NCI-H82 treated with DMSO at 0.1 percent for 48 hours (cell line): ENCODE measurements at regions not wholly inside any gene's neighbourhood (a gene's known extent, or its start where the extent isn't known, plus 50 kb on each side); places are given as distances from the start of the nearest gene placed in this dataset.
"Not testable (repeated sequence)": the region's sequence is repeated elsewhere in the genome, so short reads cannot be mapped to it uniquely, and the experiment has no call there.

Experiments
- DNase-seq: peaks from one replicate; lab custom pipeline; 2025; ENCODE audit not compliant: unreplicated experiment; lab: John Stamatoyannopoulos, UW

- DNase-seq: no peak
Observed at GRCh38 chr14:55973285-55973800, 144.9 kb upstream of the PELI2 start.

GRCh38 chr14:55973911-55974630, 144.1 kb upstream of the PELI2 start:
- no peak for DNase-seq

- no peak for DNase-seq
Observed at GRCh38 chr14:55975281-55975910, 142.8 kb upstream of the PELI2 start.

DNA sequence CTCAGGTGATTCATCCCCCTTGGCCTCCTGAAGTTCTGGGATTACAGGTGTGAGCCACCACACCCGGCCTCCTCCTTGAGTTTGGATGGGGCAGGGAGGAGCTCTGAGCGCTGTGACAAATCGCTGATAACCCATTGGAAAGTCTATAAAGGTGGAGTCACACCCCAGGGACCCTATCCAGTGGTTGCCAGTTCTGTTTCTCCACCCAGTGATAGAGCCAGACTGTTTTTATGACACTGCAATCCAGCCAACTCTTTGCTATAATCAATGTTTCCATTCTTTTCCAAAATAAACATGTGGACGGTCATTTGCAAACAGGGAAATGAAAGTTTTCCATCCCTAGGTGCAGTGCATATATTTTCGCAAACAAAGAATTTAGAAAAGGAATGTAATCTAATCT, 142.0 kb upstream of the PELI2 start:
- no peak for DNase-seq

- DNase-seq: no peak
Observed at GRCh38 chr14:55976655-55977054, 141.6 kb upstream of the PELI2 start.

DNA sequence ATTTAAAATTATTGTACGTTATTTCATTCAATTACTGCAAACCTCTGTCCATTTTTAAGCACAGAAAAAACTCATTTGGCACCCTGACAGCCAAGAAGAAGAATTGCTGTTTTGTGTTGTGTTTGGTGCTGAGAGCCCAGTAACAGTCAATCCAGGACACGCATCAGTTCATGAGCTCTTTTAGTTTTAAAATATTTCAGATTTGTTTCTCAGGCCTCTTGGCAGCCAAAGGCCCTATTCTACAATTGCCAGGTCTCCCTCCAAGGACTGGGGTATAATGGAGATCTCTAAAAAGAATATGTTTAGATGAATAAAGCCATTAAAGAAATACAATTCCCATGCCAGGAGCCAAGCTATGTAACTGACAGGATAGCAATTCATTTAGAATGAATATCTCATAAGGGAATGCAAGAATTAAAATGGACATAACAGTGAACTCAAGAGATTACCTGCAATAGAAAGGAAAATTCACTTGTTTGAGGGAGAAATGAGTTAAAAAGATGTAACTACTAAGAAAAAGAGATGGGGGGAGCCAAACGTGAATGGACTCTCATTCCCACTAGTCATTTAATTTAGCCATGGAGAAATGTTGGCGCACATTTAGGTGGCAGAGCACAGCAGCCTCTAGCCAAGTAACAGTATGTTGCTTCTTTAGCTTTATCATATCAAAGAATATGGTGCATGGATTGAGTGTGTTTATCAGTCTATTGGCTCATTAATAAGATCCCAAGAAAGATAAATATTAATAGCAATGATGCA, 140.6 kb upstream of the PELI2 start:
- no peak for DNase-seq

DNA sequence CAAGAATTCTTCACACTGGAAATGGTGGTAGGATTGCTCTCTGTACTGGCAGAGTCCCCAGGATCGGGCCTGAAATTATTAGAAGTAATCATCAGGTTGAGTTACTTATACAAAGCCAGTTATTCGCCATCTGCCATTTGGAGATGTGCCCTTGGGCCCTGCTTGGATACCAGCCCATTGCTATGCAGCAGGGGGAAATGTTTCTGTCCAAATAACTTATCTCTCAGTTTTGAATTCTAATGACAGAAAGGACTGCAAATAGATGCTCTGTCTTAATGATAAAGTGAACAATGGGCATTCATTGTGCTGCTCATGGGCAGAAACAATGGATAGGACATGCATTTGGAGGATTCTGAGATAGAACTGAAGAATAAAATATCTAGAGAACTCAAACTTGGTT, 139.1 kb upstream of the PELI2 start:
- DNase-seq: no peak

GRCh38 chr14:55979781-55980180, 138.4 kb upstream of the PELI2 start:
- no peak for DNase-seq

- no peak for DNase-seq
Observed at GRCh38 chr14:55980970-55981369, 137.2 kb upstream of the PELI2 start.

DNA sequence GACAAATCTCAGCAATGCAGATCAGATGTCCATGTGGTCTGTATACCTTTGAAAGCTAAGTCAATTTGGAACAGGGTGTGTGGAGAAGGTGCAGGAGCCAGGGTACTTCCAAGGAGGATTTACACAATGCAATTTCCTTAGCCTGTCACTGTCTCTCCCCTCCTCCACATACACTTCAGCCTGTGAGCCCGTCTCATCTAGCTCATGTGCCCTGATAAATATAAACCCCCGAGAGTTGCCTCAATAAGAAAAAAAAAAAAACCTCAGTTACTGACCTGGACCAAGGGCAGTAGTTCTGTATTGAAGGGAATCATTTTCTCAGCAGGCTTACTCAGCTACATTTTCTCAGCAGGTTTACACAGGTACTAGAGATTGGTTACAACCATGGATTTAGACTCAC, 132.1 kb upstream of the PELI2 start:
- no peak for DNase-seq

- no peak for DNase-seq
Observed at GRCh38 chr14:56000846-56001245, 117.4 kb upstream of the PELI2 start.

- DNase-seq: no peak
Observed at GRCh38 chr14:56002342-56002741, 115.9 kb upstream of the PELI2 start.

DNA sequence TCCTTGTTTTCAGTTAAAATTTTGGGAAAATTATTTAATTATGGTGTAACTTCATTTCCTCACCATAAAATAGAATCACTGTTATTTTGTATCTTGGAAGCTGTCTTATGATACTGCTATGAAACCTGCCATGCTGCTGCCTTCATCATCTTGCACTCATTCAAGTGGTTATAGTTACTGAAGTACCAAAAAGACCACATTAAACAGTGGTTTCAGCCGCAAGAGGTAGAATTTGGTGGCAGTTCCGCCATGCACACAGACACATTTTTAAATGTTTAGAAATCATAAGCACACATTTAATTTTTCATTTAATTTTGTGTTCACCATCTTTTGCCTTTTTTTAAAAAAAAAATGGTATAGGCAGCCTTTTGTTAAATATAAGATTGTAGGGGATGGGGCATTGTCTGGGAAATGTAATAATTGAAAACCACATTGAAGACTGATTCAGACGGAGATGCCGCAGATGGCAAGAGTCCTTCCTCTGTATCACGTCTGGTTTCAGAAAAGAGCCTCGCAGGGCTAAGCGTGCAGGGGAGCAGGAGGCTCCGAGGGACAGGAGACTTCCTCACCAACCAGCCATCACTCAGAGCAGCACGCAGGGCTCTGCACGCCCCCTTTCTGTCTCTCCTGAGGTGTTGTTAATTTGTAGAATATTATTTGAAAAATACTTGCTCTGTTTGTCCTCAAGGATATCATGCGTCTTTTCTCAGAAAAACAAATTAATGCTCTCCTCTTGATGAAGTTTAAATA, 115.2 kb upstream of the PELI2 start:
- DNase-seq: no peak

- no peak for DNase-seq
Observed at GRCh38 chr14:56004323-56004722, 113.9 kb upstream of the PELI2 start.

GRCh38 chr14:56004786-56005185, 113.4 kb upstream of the PELI2 start:
- DNase-seq: no peak

DNA sequence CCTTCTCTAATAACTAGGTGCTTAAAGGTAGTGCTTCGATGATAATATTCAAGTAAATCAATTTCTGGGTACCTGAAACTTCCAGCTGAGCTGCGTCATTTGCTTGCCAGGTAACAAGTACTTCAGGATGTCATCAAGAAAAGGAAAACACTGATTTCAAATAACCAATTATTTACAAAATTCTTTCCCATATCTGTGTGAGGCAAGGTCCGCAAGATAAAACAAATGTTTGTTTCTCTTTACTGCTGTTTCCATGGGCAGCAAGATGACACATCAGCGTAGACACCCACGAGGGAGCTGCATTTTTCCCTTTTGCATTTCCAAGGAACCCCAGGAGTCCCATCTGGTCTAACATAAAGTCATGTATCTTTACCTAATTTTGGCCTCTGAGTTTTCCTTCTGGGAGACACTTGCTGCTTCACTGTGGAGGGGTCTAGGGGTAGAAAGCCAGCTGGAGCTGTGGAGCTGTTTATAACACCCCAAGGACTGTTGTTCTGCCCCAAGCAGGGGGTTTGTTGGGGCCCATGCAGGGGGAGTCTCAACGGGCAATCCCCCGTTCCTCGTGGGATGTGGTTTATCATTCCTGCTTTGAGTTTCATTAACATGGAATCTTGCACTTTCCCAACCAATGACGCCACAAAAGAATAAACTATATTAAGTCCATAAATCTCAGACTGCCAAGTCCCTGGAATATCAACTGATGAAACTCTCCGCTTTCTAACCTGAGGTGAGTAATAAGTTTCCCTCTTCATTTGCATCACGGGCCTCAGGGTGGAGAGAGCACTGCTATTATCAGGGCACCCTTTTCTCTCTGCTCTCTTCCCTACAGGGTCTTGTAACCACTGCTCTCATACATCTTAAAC, 112.8 kb upstream of the PELI2 start:
- no peak for DNase-seq

DNA sequence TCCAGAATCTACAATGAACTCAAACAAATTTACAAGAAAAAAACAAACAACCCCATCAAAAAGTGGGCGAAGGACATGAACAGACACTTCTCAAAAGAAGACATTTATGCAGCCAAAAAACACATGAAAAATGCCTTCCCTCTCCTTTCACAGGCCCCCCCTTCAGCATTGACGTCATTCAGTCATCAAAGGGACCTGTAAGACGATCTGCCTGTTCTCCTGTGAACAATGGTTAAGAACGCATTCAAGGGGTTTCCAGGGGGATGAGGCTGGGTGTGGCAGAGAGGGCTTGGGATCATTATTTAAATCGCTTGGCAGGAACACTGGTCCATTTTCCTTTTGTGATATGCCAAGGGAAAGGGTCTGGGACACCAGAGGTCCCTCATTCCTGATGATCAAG, 110.7 kb upstream of the PELI2 start:
- not testable (repeated sequence) for DNase-seq

DNA sequence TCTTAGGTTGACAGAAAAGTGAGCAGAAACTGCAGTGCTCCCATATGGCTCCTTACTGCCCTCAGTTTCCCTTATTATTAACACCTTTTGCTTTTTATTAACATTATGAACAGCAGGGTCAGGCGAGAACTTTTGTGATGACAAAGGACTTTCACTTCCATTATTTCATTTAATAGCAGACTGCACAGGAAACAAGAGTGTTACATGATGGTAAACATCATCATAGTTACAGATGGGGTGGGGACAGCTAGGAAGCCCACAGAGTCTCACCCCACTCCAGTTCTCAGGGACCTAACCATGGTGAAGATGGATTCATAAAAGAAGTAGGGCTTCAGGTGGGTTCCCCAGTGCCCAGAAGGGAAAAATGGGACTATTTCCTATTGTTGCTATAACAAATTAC, 110.1 kb upstream of the PELI2 start:
- no peak for DNase-seq

DNA sequence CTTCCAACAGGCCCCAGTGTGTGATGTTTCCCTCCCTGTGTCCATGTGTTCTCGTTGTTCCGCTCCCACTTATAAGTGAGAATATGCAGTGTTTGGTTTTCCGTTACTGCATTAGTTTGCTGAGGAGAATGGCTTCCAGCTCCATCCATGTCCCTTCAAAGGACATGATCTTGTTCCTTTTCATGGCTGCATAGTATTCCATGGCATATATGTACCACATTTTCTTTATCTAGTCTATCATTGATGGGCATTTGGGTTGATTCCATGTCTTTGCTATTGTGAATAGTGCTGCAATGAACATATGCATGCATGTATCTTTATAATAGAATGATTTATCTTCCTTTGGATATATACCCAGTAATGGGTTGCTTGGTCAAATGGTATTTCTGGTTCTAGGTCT, 109.5 kb upstream of the PELI2 start:
- not testable (repeated sequence) for DNase-seq

DNA sequence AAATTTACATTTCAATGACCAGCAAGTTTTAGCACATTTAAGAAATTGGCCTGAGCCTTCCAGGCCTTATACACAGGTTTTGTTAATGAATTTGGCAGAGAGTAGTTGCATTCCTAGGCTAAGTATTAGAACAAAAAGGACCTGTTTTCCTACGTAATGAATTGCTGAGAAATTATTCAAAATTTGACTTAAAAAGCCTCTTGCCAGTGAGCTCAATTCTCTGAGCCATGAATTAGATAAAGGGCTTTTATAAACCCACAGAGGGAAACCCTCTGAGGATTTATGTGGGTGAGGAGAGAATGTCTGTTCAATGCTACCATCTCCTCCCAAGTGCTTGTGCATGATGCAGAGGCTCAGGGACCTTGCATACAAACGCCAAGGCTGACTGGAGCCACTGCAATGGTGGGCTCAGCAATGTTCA, 94.5 kb upstream of the PELI2 start:
- no peak for DNase-seq
